OCI-LY7 (cell line): ENCODE measurements at regions not wholly inside any gene's neighbourhood (a gene's known extent, or its start where the extent isn't known, plus 50 kb on each side); places are given as distances from the start of the nearest gene placed in this dataset.

Experiments
- BruUV-seq: library from RNA; stranded (reverse); fragments of 400-500 nt; replicated peaks from 2 replicates; lab custom pipeline; 2021; lab: Mats Ljungman, UMichigan
- CTCF ChIA-PET: fragments of 300-600 bp; sonication (Branson Sonifier 250); formaldehyde crosslinking; loops from one replicate; lab custom pipeline; 2022; ENCODE audit warnings: antibody characterized with exemption; ENCODE audit not compliant: unreplicated experiment; lab: Charles Lee
- POLR2A ChIA-PET: fragments of 300-600 bp; sonication (Branson Sonifier 250); formaldehyde crosslinking; loops from one replicate; lab custom pipeline; 2022; ENCODE audit warnings: antibody characterized with exemption; lab: Charles Lee
- DNase-seq: peaks from one replicate; pipeline ENCODE4 v3.0.0-alpha.2; 2015; ENCODE audit warnings: low spot score
- H2AFZ ChIP-seq: fragments of 200-600 bp; sonication (generic), shearing (Covaris generic); 2 replicates; pipeline ENCODE4 v1.6.1; 2014; ENCODE audit warnings: mild to moderate bottlenecking, antibody characterized with exemption, low read length, moderate library complexity
- H3K27ac ChIP-seq: fragments of 200-600 bp; sonication (generic); 2 replicates; pipeline ENCODE4 v1.5.1; 2014; ENCODE audit warnings: mixed run types, low read depth, mild to moderate bottlenecking, moderate library complexity, low read length, inconsistent platforms; ENCODE audit not compliant: poor library complexity, severe bottlenecking
- H3K36me3 ChIP-seq: fragments of 200-600 bp; sonication (generic); 2 replicates; pipeline ENCODE4 v1.6.1; 2014; ENCODE audit warnings: mild to moderate bottlenecking, antibody characterized with exemption, low read length, moderate library complexity, mixed read lengths; ENCODE audit not compliant: insufficient read depth
- H3K4me1 ChIP-seq: fragments of 200-600 bp; sonication (generic); 2 replicates; pipeline ENCODE4 v1.5.1; 2014; ENCODE audit warnings: mild to moderate bottlenecking, low read length; ENCODE audit not compliant: insufficient read depth, poor library complexity, severe bottlenecking
- H3K4me2 ChIP-seq: fragments of 200-600 bp; sonication (generic); 2 replicates; pipeline ENCODE4 v1.6.1; 2014; ENCODE audit warnings: mild to moderate bottlenecking, low read length
- H3K4me3 ChIP-seq: fragments of 200-600 bp; sonication (generic); 2 replicates; pipeline ENCODE4 v1.5.1; 2014; ENCODE audit warnings: mild to moderate bottlenecking, low read depth, low read length; ENCODE audit not compliant: poor library complexity, severe bottlenecking
- H3K79me2 ChIP-seq: fragments of 200-600 bp; sonication (generic); 2 replicates; pipeline ENCODE4 v1.6.1; 2016; ENCODE audit warnings: low read depth, mild to moderate bottlenecking, low read length, moderate library complexity, mixed read lengths; ENCODE audit not compliant: insufficient read depth
- H3K9me2 ChIP-seq: fragments of 200-600 bp; sonication (generic); 2 replicates; pipeline ENCODE4 v1.6.1; 2016; ENCODE audit warnings: mild to moderate bottlenecking, low read length, mixed read lengths; ENCODE audit not compliant: insufficient read depth
- H3K9me3 ChIP-seq: fragments of 200-600 bp; sonication (generic); 2 replicates; pipeline ENCODE4 v1.6.1; 2014; ENCODE audit warnings: mild to moderate bottlenecking, mixed run types, low read length, mixed read lengths
- H4K20me1 ChIP-seq: fragments of 200-600 bp; sonication (generic); 2 replicates; pipeline ENCODE4 v1.6.1; 2014; ENCODE audit warnings: mild to moderate bottlenecking, antibody characterized with exemption, low read length, moderate library complexity, mixed read lengths; ENCODE audit not compliant: insufficient read depth
- CTCF ChIP-seq: fragments of 200-600 bp; sonication (generic); conservative IDR thresholded peaks from 2 replicates; pipeline ENCODE4 v1.5.1; 2014; ENCODE audit warnings: mild to moderate bottlenecking, antibody characterized with exemption, low read length, moderate library complexity, mixed read lengths
- EZH2phosphoT487 ChIP-seq: fragments of 200-600 bp; sonication (generic); IDR thresholded peaks from 2 replicates; pipeline ENCODE4 v1.6.1; 2018; ENCODE audit warnings: low read depth, borderline replicate concordance, mild to moderate bottlenecking, mixed run types, antibody characterized with exemption, low read length, moderate library complexity, mixed read lengths
- intact Hi-C: fragments of 100-400 bp; cut with micrococcal nuclease; formaldehyde crosslinking; loops from one replicate; pipeline ENCODE4 v1.10.0; 2022; ENCODE audit not compliant: unreplicated experiment

DNA sequence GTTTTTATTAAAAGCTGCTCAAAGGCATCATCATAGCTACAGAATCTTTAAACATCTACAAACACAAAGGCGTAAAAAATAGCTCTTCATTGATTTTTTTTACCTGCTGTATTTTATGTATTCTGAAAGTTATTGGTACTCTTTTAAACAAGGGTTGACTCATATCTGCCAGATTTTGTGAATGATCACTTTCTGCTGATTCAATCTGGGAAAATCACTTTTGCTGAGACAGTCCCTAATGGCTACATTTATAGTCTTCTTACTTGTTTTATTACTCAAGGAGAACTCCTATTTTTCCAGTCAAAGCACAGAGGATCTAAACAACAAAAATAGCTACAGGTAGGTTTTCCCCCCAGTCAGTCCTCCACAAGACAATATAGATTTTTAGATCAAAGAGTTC lies 739.0 kb downstream of the CBLN4 start:
- Histone ChIP-seq H3K4me1 (no peaks in the 10 kb centered on the region), H3K4me3 (no peak overlapping the region), H3K9me3 (no peaks in the 10 kb centered on the region), H3K9me2 (no peaks in the 10 kb centered on the region), H2AFZ (no peak overlapping the region), H3K36me3 (no peaks in the 10 kb centered on the region), H4K20me1 (no peaks in the 10 kb centered on the region), H3K79me2 (no peaks in the 10 kb centered on the region), H3K27ac (no peak overlapping the region), H3K4me2 (no peak overlapping the region)
- POLR2A ChIA-PET, result no interaction called here
- no peak for TF ChIP-seq CTCF
- no peak for TF ChIP-seq EZH2phosphoT487
- no peak for DNase-seq
- BruUV-seq, result no TSS peak
- CTCF ChIA-PET, result no interaction called here
- intact Hi-C loops, result no loop called here

- no peak for DNase-seq
- no TSS peak for BruUV-seq
- Histone ChIP-seq H3K27ac (no peak overlapping the region), H3K9me3 (no peaks in the 10 kb centered on the region), H3K4me1 (no peaks in the 10 kb centered on the region), H3K9me2 (no peaks in the 10 kb centered on the region), H3K79me2 (no peaks in the 10 kb centered on the region), H3K4me3 (no peak overlapping the region), H4K20me1 (no peaks in the 10 kb centered on the region), H3K36me3 (no peaks in the 10 kb centered on the region), H3K4me2 (no peak overlapping the region), H2AFZ (no peak overlapping the region)
- intact Hi-C loops, result no loop called here
- POLR2A ChIA-PET, result no interaction called here
- TF ChIP-seq EZH2phosphoT487, result no peak
- TF ChIP-seq CTCF, result no peak
- CTCF ChIA-PET, result no interaction called here
Measured at GRCh38 chr20:55264703-55265239, 740.5 kb downstream of the CBLN4 start.

DNA sequence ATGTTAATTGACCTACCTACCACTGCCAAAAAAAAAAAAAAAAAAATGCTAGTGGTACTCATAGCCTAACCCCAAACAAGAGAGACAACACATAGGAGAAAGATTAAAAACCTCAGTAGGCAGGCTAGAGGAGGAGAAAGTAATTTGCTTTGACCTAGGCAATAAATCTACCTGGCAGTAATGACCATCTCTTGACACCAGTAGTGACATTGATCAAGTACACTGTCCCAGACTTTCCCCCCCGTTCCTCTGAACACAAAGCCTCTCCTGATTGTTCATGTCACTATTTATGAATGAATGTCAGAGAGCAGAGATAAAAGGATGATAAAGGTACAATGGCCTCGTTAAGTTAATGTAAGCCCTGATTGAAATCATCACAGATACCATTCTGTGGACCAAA lies 746.8 kb downstream of the CBLN4 start:
- H2AFZ ChIP-seq, result no peak overlapping the region
- intact Hi-C loops, result no loop called here
- no peak for DNase-seq
- H3K9me2 ChIP-seq, result no peaks in the 10 kb centered on the region
- no peaks in the 10 kb centered on the region for H3K9me3 ChIP-seq
- POLR2A ChIA-PET, result no interaction called here
- H3K4me2 ChIP-seq, result no peak overlapping the region
- CTCF ChIA-PET, result no interaction called here
- H4K20me1 ChIP-seq, result no peaks in the 10 kb centered on the region
- TF ChIP-seq CTCF, result no peak
- H3K4me1 ChIP-seq, result no peaks in the 10 kb centered on the region
- H3K36me3 ChIP-seq, result no peaks in the 10 kb centered on the region
- H3K79me2 ChIP-seq, result no peaks in the 10 kb centered on the region
- BruUV-seq, result no TSS peak
- H3K4me3 ChIP-seq, result no peak overlapping the region
- H3K27ac ChIP-seq, result no peak overlapping the region
